ENCODE measurements at regions not wholly inside any gene's neighbourhood (a gene's known extent, or its start where the extent isn't known, plus 50 kb on each side); places are given as distances from the start of the nearest gene placed in this dataset.

- in situ Hi-C loops (cut with MboI; ENCODE audit: low sequenced_read_pairs in 4 of 4) (no loop called here), intact Hi-C loops (cut with DNase I; ENCODE audit: low total_unique reads) (no loop called here)
- no peak for ATAC-seq
- H3K4me3 ChIP-seq: no peak overlapping the region
- no peaks in the 10 kb centered on the region for H3K27me3 ChIP-seq
- H3K9me3 ChIP-seq: no peaks in the 10 kb centered on the region
- no peak for DNase-seq
- H3K36me3 ChIP-seq: no peaks in the 10 kb centered on the region
- H3K27ac ChIP-seq: no peak overlapping the region
- TF ChIP-seq POLR2A (IDR thresholded peaks at IDR 0.05): no peak
- TF ChIP-seq CTCF (IDR thresholded peaks at IDR 0.05 in 4 of 5, conservative IDR thresholded peaks at IDR 0.05 in 1 of 5): no peak
- no peaks in the 10 kb centered on the region for H3K4me1 ChIP-seq
Observed at GRCh38 chr1:94616506-94616905, 74.9 kb upstream of the F3 start.

- Histone ChIP-seq H3K27ac (no peak overlapping the region), H3K9me3 (no peaks in the 10 kb centered on the region), H3K36me3 (no peaks in the 10 kb centered on the region), H3K4me1 (no peaks in the 10 kb centered on the region), H3K4me3 (no peak overlapping the region), H3K27me3 (no peaks in the 10 kb centered on the region)
- no peak for ATAC-seq
- no peak for DNase-seq
- intact Hi-C loops (cut with DNase I; ENCODE audit: low total_unique reads): no loop called here
- in situ Hi-C loops (cut with MboI; ENCODE audit: low sequenced_read_pairs in 4 of 4): no loop called here
- TF ChIP-seq POLR2A (IDR thresholded peaks at IDR 0.05) (no peak), CTCF (IDR thresholded peaks at IDR 0.05 in 4 of 5, conservative IDR thresholded peaks at IDR 0.05 in 1 of 5) (no peak)
Observed at GRCh38 chr1:94614996-94615395, 73.4 kb upstream of the F3 start.

GRCh38 chr1:94614168-94614815 is 72.7 kb upstream of the F3 start:
- in situ Hi-C loops (cut with MboI; ENCODE audit: low sequenced_read_pairs in 4 of 4) (no loop called here), intact Hi-C loops (cut with DNase I; ENCODE audit: low total_unique reads) (no loop called here)
- ATAC-seq (no peak), DNase-seq (no peak)
- no peaks in the 10 kb centered on the region for H3K9me3 ChIP-seq
- H3K4me3 ChIP-seq: no peak overlapping the region
- no peaks in the 10 kb centered on the region for H3K4me1 ChIP-seq
- H3K27ac ChIP-seq: no peak overlapping the region
- H3K36me3 ChIP-seq: no peaks in the 10 kb centered on the region
- no peaks in the 10 kb centered on the region for H3K27me3 ChIP-seq
- TF ChIP-seq CTCF (IDR thresholded peaks at IDR 0.05 in 4 of 5, conservative IDR thresholded peaks at IDR 0.05 in 1 of 5): no peak
- no peak for TF ChIP-seq POLR2A (IDR thresholded peaks at IDR 0.05)

- ATAC-seq (peak; percentile 60 to 65), DNase-seq (no peak)
- Histone ChIP-seq H3K9me3 (no peaks in the 10 kb centered on the region), H3K4me1 (no peaks in the 10 kb centered on the region), H3K27ac (no peak overlapping the region), H3K4me3 (no peak overlapping the region), H3K36me3 (no peaks in the 10 kb centered on the region), H3K27me3 (no peaks in the 10 kb centered on the region)
- in situ Hi-C loops (cut with MboI; ENCODE audit: low sequenced_read_pairs in 4 of 4) (no loop called here), intact Hi-C loops (cut with DNase I; ENCODE audit: low total_unique reads) (no loop called here)
- TF ChIP-seq CTCF (IDR thresholded peaks at IDR 0.05 in 4 of 5, conservative IDR thresholded peaks at IDR 0.05 in 1 of 5) (no peak), POLR2A (IDR thresholded peaks at IDR 0.05) (no peak)
Observed at GRCh38 chr1:94612525-94613204, 71.1 kb upstream of the F3 start.
